Breast epithelium (tissue), 3 donors: ENCODE measurements at regions not wholly inside any gene's neighbourhood (a gene's known extent, or its start where the extent isn't known, plus 50 kb on each side); places are given as distances from the start of the nearest gene placed in this dataset.

Source experiments
- CTCF ChIP-seq, 3 donors: fragments of 450-650 bp; IDR thresholded peaks; one replicate each; pipeline ENCODE4 v1.5.1; 2016 to 2017; ENCODE audit warnings: antibody characterized with exemption in 3 of 3, mild to moderate bottlenecking in 3 of 3, moderate library complexity in 3 of 3
- POLR2A ChIP-seq: fragments of 450-650 bp; IDR thresholded peaks from one replicate; pipeline ENCODE4 v1.6.1; 2016; ENCODE audit warnings: antibody characterized with exemption, mild to moderate bottlenecking, moderate library complexity
- POLR2AphosphoS5 ChIP-seq, 3 donors: sonication (generic); formaldehyde crosslinking; IDR thresholded peaks; one replicate each; pipeline ENCODE4 v1.6.1; 2017; ENCODE audit warnings: antibody characterized with exemption in 3 of 3

DNA sequence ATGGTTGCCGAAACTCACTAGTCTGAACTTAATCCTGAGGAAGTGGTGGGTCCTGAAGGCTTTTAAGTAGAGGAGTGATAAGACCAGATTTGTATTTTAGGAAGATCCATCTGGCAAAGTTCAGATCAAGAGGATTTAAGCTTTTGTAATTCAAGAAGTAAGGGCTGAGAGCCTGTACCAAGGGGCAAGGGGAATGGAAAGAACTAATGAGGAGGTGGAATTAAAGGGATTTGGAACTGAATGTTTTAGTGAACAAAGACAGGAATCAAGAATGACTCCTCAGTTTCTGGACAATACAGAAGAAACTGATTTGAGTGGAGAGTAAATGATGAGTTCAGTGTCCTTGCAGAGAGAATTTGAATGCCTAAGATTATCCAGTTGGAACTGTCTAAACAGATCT, 249.0 kb downstream of the C7orf25 start:
- TF ChIP-seq CTCF (IDR thresholded peaks at IDR 0.05): no peak
- TF ChIP-seq POLR2AphosphoS5 (IDR thresholded peaks at IDR 0.05): no peak
- no peak for TF ChIP-seq POLR2A
